Esophagus muscularis mucosa (tissue), 4 donors: ENCODE measurements at regions not wholly inside any gene's neighbourhood (a gene's known extent, or its start where the extent isn't known, plus 50 kb on each side); places are given as distances from the start of the nearest gene placed in this dataset.

Experiments used
- EP300 ChIP-seq: sonication (generic); formaldehyde crosslinking; IDR thresholded peaks from one replicate; pipeline ENCODE4 v1.6.1; 2017; ENCODE audit warnings: antibody characterized with exemption
- POLR2A ChIP-seq: fragments of 450-650 bp; IDR thresholded peaks from one replicate; pipeline ENCODE4 v1.6.1; 2017; ENCODE audit warnings: antibody characterized with exemption, moderate library complexity, mild to moderate bottlenecking, low read depth
- POLR2AphosphoS5 ChIP-seq, 2 donors: sonication (generic); formaldehyde crosslinking; IDR thresholded peaks; one replicate each; pipeline ENCODE4 v1.6.1; 2017; ENCODE audit warnings: antibody characterized with exemption in 2 of 2
- TF ChIP-seq, protein P1 (sequence below), 3 experiments: fragments of 200-600 bp in 2 of 3; fragments of 450-650 bp in 1 of 3; sonication (generic) in 2 of 3; IDR thresholded peaks; one replicate each; pipeline ENCODE4 v1.5.1; 2017 to 2019; ENCODE audit warnings: antibody characterized with exemption in 3 of 3, mild to moderate bottlenecking in 2 of 3, moderate library complexity in 1 of 3

DNA sequence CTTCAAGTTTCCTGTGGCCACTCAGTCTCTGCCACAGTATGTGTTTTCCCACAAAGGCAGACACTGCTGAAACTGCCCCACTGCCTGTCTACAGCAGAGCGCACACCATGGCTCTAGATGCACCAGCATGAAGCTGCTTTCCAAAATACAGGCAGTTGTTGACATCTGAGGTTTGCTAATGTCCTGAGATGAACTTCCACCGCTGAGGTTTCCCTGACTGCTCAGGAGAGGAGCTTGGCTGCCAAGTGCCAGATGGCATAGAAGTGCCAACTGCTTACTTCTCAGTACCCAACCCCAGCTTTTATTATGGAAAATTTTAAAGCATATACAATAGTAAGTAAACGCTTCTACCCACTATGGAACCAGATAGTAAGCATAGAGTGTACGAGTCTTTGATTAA is 61.0 kb upstream of the EXOC1L start:
- TF ChIP-seq POLR2A (no peak), POLR2AphosphoS5 (IDR thresholded peaks at IDR 0.05) (no peak), EP300 (no peak)
- TF ChIP-seq, protein P1, sequence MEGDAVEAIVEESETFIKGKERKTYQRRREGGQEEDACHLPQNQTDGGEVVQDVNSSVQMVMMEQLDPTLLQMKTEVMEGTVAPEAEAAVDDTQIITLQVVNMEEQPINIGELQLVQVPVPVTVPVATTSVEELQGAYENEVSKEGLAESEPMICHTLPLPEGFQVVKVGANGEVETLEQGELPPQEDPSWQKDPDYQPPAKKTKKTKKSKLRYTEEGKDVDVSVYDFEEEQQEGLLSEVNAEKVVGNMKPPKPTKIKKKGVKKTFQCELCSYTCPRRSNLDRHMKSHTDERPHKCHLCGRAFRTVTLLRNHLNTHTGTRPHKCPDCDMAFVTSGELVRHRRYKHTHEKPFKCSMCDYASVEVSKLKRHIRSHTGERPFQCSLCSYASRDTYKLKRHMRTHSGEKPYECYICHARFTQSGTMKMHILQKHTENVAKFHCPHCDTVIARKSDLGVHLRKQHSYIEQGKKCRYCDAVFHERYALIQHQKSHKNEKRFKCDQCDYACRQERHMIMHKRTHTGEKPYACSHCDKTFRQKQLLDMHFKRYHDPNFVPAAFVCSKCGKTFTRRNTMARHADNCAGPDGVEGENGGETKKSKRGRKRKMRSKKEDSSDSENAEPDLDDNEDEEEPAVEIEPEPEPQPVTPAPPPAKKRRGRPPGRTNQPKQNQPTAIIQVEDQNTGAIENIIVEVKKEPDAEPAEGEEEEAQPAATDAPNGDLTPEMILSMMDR (IDR thresholded peaks at IDR 0.05), result no peak
